Endothelial cell of umbilical vein (primary cell): ENCODE measurements at regions not wholly inside any gene's neighbourhood (a gene's known extent, or its start where the extent isn't known, plus 50 kb on each side); places are given as distances from the start of the nearest gene placed in this dataset.

Experiments used
- BruUV-seq: library from RNA; stranded (reverse); fragments of 400-500 nt; replicated peaks from 2 replicates; lab custom pipeline; 2021; lab: Mats Ljungman, UMichigan
- CTCF ChIA-PET: fragments of 300-600, 350-600 bp; sonication (Branson Sonifier 250); formaldehyde crosslinking; loops from one replicate; lab custom pipeline; 2021; ENCODE audit warnings: antibody characterized with exemption, inconsistent platforms; lab: Charles Lee
- POLR2A ChIA-PET: fragments of 300-600, 350-600 bp; sonication (Branson Sonifier 250); formaldehyde crosslinking; loops from one replicate; lab custom pipeline; 2021; ENCODE audit warnings: antibody characterized with exemption, inconsistent platforms; lab: Charles Lee
- DNase-seq: peaks from one replicate; pipeline ENCODE4 v3.0.0-alpha.2; 2011; ENCODE audit warnings: low read depth, low spot score
- FAIRE-seq: peaks from 2 replicates; lab custom pipeline; 2011; peaks lifted over from hg19 to GRCh38; lab: Jason Lieb, UNC
- H2AFZ ChIP-seq: 2 replicates; pipeline ENCODE4 v1.6.0; 2012; ENCODE audit warnings: low read depth, low read length, control low read depth, inconsistent platforms
- H3K27ac ChIP-seq: 2 replicates; pipeline ENCODE4 v1.5.1; 2011; ENCODE audit warnings: low read depth, mild to moderate bottlenecking, control low read depth, low read length, moderate library complexity; ENCODE audit not compliant: insufficient read depth
- H3K27me3 ChIP-seq, 2 experiments: 2 replicates each; pipeline versions ENCODE4 v1.6.0 to v1.6.1; 2011; ENCODE audit warnings: low read length in 2 of 2, mixed read lengths in 1 of 2; ENCODE audit not compliant: control insufficient read depth in 2 of 2, insufficient read depth in 2 of 2
- H3K36me3 ChIP-seq, 2 experiments: 2 replicates in 1 of 2; 3 replicates in 1 of 2; pipeline ENCODE4 v1.5.1; 2011; ENCODE audit warnings: low read length in 2 of 2, mild to moderate bottlenecking in 1 of 2, moderate library complexity in 1 of 2; ENCODE audit not compliant: control insufficient read depth in 2 of 2, insufficient read depth in 2 of 2; ENCODE audit errors: extremely low read depth in 1 of 2
- H3K4me1 ChIP-seq: 3 replicates; pipeline ENCODE4 v1.5.1; 2011; ENCODE audit warnings: mild to moderate bottlenecking, low read length; ENCODE audit not compliant: control insufficient read depth, insufficient read depth; ENCODE audit errors: extremely low read depth
- H3K4me2 ChIP-seq: 2 replicates; pipeline ENCODE4 v1.6.1; 2011; ENCODE audit warnings: low read length, control low read depth, mixed read lengths; ENCODE audit not compliant: insufficient read depth
- H3K4me3 ChIP-seq, 3 experiments: fragments of 200-600 bp in 1 of 3; sonication (generic), shearing (Covaris generic) in 1 of 3; replicated peaks in 1 of 3; 2 replicates each; pipeline ENCODE4 v1.5.1; 2011 to 2016; ENCODE audit warnings: control low read depth in 3 of 3, low read length in 3 of 3, mild to moderate bottlenecking in 2 of 3, inconsistent platforms in 1 of 3, low read depth in 1 of 3, moderate library complexity in 1 of 3; ENCODE audit not compliant: insufficient read depth in 1 of 3
- H3K79me2 ChIP-seq: 2 replicates; pipeline ENCODE4 v1.6.0; 2012; ENCODE audit warnings: low read length, inconsistent platforms; ENCODE audit not compliant: control insufficient read depth, insufficient read depth
- H3K9ac ChIP-seq: replicated peaks from 2 replicates; pipeline ENCODE3; 2011; ENCODE audit warnings: low read length, control low read depth; ENCODE audit not compliant: insufficient read depth; ENCODE audit errors: extremely low read depth
- H3K9me1 ChIP-seq: replicated peaks from 3 replicates; pipeline ENCODE4 v1.6.0; 2011; ENCODE audit warnings: mild to moderate bottlenecking, low read length; ENCODE audit not compliant: control insufficient read depth, insufficient read depth; ENCODE audit errors: extremely low read depth
- H3K9me3 ChIP-seq: replicated peaks from 2 replicates; pipeline ENCODE4 v1.5.1; 2012; ENCODE audit warnings: low read length, inconsistent platforms; ENCODE audit not compliant: control insufficient read depth, insufficient read depth
- H4K20me1 ChIP-seq: replicated peaks from 2 replicates; pipeline ENCODE3; 2011; ENCODE audit warnings: mild to moderate bottlenecking, low read length; ENCODE audit not compliant: control insufficient read depth, insufficient read depth; ENCODE audit errors: extremely low read depth
- EZH2 ChIP-seq: IDR thresholded peaks from 2 replicates; pipeline ENCODE4 v1.6.1; 2012; ENCODE audit warnings: borderline replicate concordance, low read depth, mild to moderate bottlenecking, moderate library complexity, low read length, inconsistent platforms; ENCODE audit not compliant: severe bottlenecking
- FOS ChIP-seq: IDR thresholded peaks from 2 replicates; pipeline ENCODE4 v1.6.1; 2011; ENCODE audit warnings: mild to moderate bottlenecking, low read length, moderate library complexity, borderline replicate concordance; ENCODE audit not compliant: insufficient read depth
- GATA2 ChIP-seq: IDR thresholded peaks from 2 replicates; pipeline ENCODE4 v1.7.0; 2011; ENCODE audit warnings: low read depth, mild to moderate bottlenecking, moderate library complexity, mixed read lengths, low read length; ENCODE audit not compliant: insufficient read length, insufficient read depth
- JUN ChIP-seq: IDR thresholded peaks from 2 replicates; pipeline ENCODE4 v1.6.1; 2011; ENCODE audit warnings: borderline replicate concordance, low read depth; ENCODE audit not compliant: insufficient read length, insufficient read depth
- MYC ChIP-seq: IDR thresholded peaks from one replicate; pipeline ENCODE4 v1.6.1; 2011; ENCODE audit warnings: mild to moderate bottlenecking, low read depth, low read length
- POLR2A ChIP-seq: IDR thresholded peaks from 2 replicates; pipeline ENCODE4 v1.6.1; 2012; ENCODE audit warnings: low read depth, mild to moderate bottlenecking, control low read depth, low read length
- POLR2AphosphoS5 ChIP-seq: IDR thresholded peaks from 2 replicates; pipeline ENCODE4 v1.6.1; 2012; ENCODE audit warnings: low read depth, mild to moderate bottlenecking, control low read depth, low read length, moderate library complexity; ENCODE audit not compliant: insufficient read depth
- dilution Hi-C: fragments of 300-500 bp; cut with MboI; formaldehyde crosslinking; loops from one replicate; pipeline ENCODE4 v1.15.0; 2019; ENCODE audit warnings: low sequenced_read_pairs; ENCODE audit not compliant: extremely low pct_ligation_motif_present
- intact Hi-C: fragments of 100-400 bp; cut with micrococcal nuclease; formaldehyde crosslinking; loops from one replicate; pipeline ENCODE4 v1.10.0; 2022
- TF ChIP-seq, protein P1 (sequence below), 2 donors: IDR thresholded peaks; 1 replicate in 1 of 2; 2 replicates in 1 of 2; pipeline ENCODE4 v1.5.1; 2011; ENCODE audit warnings: low read length in 2 of 2, mild to moderate bottlenecking in 2 of 2, moderate library complexity in 2 of 2, control low read depth in 1 of 2, inconsistent platforms in 1 of 2, low read depth in 1 of 2; ENCODE audit not compliant: insufficient read depth in 1 of 2; ENCODE audit errors: extremely low read depth in 1 of 2
- TF ChIP-seq, protein P2 (sequence below): IDR thresholded peaks from 2 replicates; pipeline ENCODE4 v1.6.1; 2011; ENCODE audit not compliant: insufficient read depth, insufficient read length

DNA sequence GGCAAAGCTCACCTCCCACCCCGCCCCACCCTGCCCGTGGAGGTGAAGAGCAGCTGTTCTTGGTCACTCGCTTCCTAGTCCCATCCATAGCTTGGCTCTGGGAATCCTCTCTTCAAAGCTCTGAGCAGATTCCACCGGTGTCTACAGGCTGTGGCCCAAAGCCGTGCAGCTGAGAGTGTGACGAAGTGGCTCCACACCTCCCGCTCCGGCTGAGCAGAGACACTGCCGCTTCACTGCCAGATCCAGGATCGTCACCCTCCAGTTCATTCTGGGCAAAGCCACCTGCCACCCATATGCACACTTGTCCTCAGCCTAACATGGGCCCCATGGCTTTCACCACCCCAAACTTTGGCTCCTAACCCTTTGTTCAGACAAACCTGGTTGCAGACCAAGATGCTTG is 532.9 kb upstream of the B3GAT1 start:
- TF ChIP-seq MYC, result no peak
- TF ChIP-seq FOS, result no peak
- TF ChIP-seq, protein P1, sequence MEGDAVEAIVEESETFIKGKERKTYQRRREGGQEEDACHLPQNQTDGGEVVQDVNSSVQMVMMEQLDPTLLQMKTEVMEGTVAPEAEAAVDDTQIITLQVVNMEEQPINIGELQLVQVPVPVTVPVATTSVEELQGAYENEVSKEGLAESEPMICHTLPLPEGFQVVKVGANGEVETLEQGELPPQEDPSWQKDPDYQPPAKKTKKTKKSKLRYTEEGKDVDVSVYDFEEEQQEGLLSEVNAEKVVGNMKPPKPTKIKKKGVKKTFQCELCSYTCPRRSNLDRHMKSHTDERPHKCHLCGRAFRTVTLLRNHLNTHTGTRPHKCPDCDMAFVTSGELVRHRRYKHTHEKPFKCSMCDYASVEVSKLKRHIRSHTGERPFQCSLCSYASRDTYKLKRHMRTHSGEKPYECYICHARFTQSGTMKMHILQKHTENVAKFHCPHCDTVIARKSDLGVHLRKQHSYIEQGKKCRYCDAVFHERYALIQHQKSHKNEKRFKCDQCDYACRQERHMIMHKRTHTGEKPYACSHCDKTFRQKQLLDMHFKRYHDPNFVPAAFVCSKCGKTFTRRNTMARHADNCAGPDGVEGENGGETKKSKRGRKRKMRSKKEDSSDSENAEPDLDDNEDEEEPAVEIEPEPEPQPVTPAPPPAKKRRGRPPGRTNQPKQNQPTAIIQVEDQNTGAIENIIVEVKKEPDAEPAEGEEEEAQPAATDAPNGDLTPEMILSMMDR (IDR thresholded peaks at IDR 0.05; ENCODE audit: extremely low read depth in 1 of 2, insufficient read depth in 1 of 2, low read depth in 1 of 2, low read length in 2 of 2), result no peak
- no peak for TF ChIP-seq GATA2
- TF ChIP-seq POLR2AphosphoS5, result no peak
- TF ChIP-seq JUN, result no peak
- TF ChIP-seq, protein P2, sequence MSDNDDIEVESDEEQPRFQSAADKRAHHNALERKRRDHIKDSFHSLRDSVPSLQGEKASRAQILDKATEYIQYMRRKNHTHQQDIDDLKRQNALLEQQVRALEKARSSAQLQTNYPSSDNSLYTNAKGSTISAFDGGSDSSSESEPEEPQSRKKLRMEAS, result no peak
- TF ChIP-seq EZH2, result no peak
- no peak for TF ChIP-seq POLR2A
- CTCF ChIA-PET, result interaction anchor here (0.6 kb wide), 1 partner anchor 211 kb away, joined by 3 read pairs; no protein-coding TSS in a partner anchor
- Histone ChIP-seq H3K9me3 (no peaks in the 10 kb centered on the region), H4K20me1 (no peaks in the 10 kb centered on the region), H3K9ac (no peak overlapping the region), H3K36me3 (no peaks in the 10 kb centered on the region), H2AFZ (no peak overlapping the region), H3K79me2 (no peaks in the 10 kb centered on the region), H3K27ac (no peak overlapping the region), H3K4me1 (peaks cover 16% of the 10 kb centered on the region), H3K4me2 (no peak overlapping the region), H3K4me3 (no peak overlapping the region), H3K27me3 (no peaks in the 10 kb centered on the region), H3K9me1 (no peaks in the 10 kb centered on the region)
- no TSS peak for BruUV-seq
- dilution Hi-C loops (no loop called here), intact Hi-C loops (no loop called here)
- POLR2A ChIA-PET, result no interaction called here
- DNase-seq, result no peak
- no peak for FAIRE-seq
